Astrocyte of the cerebellum (primary cell): ENCODE measurements at regions not wholly inside any gene's neighbourhood (a gene's known extent, or its start where the extent isn't known, plus 50 kb on each side); places are given as distances from the start of the nearest gene placed in this dataset.

ENCODE experiments used
- DNase-seq: peaks from one replicate; pipeline ENCODE4 v3.0.0-alpha.2; 2011; ENCODE audit warnings: low read depth
- H3K4me3 ChIP-seq: 2 replicates; pipeline ENCODE4 v1.5.1; 2011; ENCODE audit warnings: mild to moderate bottlenecking, low read depth, low read length, moderate library complexity
- CTCF ChIP-seq: IDR thresholded peaks from 2 replicates; pipeline ENCODE4 v1.5.1; 2012; ENCODE audit warnings: low read length, low read depth, moderate library complexity, mild to moderate bottlenecking; ENCODE audit errors: missing control alignments
- in situ Hi-C: cut with HindIII; loops from 2 replicates; pipeline ENCODE4 v1.10.0; 2017; ENCODE audit warnings: low sequenced_read_pairs

- TF ChIP-seq CTCF = no peak
- no peak overlapping the region for H3K4me3 ChIP-seq
- no peak for DNase-seq
- in situ Hi-C loops = no loop called here
These were observed 141.8 kb downstream of the CTH start for GRCh38 chr1:70552662-70553566.

GRCh38 chr1:70553567-70553956 is 142.5 kb downstream of the CTH start:
- no peak overlapping the region for H3K4me3 ChIP-seq
- no peak for TF ChIP-seq CTCF
- in situ Hi-C loops = no loop called here
- no peak for DNase-seq

GRCh38 chr1:70554341-70554740 is 143.3 kb downstream of the CTH start:
- no peak for TF ChIP-seq CTCF
- in situ Hi-C loops = no loop called here
- H3K4me3 ChIP-seq = no peak overlapping the region
- DNase-seq = no peak

GRCh38 chr1:70556541-70556940 is 145.5 kb downstream of the CTH start:
- no peak for DNase-seq
- no peak overlapping the region for H3K4me3 ChIP-seq
- in situ Hi-C loops = no loop called here
- no peak for TF ChIP-seq CTCF

- no peak overlapping the region for H3K4me3 ChIP-seq
- no peak for DNase-seq
- no peak for TF ChIP-seq CTCF
- in situ Hi-C loops = no loop called here
These were observed 156.1 kb downstream of the CTH start for GRCh38 chr1:70567167-70567566.

- H3K4me3 ChIP-seq = no peak overlapping the region
- TF ChIP-seq CTCF = no peak
- in situ Hi-C loops = no loop called here
- no peak for DNase-seq
These were observed 160.1 kb downstream of the CTH start for GRCh38 chr1:70571191-70571590.
